H1 (cell line): ENCODE measurements at regions not wholly inside any gene's neighbourhood (a gene's known extent, or its start where the extent isn't known, plus 50 kb on each side); places are given as distances from the start of the nearest gene placed in this dataset.

ENCODE experiments used
- CTCF ChIA-PET: fragments of 300-600 bp; sonication (Branson Sonifier 250); formaldehyde crosslinking; loops from one replicate; lab custom pipeline; 2021; ENCODE audit not compliant: partially characterized antibody; lab: Charles Lee
- POLR2A ChIA-PET: fragments of 300-600 bp; sonication (Branson Sonifier 250); formaldehyde crosslinking; loops from one replicate; lab custom pipeline; 2021; ENCODE audit warnings: inconsistent platforms; ENCODE audit not compliant: partially characterized antibody; lab: Charles Lee
- DNase-seq, 2 experiments: peaks; one replicate each; pipeline versions ENCODE4 v3.0.0 to v3.0.0-alpha.2; 2010 to 2022; ENCODE audit warnings: low spot score in 2 of 2, low read depth in 1 of 2, mixed read lengths in 1 of 2
- FAIRE-seq: peaks from 2 replicates; lab custom pipeline; 2011; peaks lifted over from hg19 to GRCh38; lab: Jason Lieb, UNC
- H2AFZ ChIP-seq: 2 replicates; pipeline ENCODE4 v1.8.1; 2012; ENCODE audit warnings: low read length, inconsistent platforms
- H2AK5ac ChIP-seq: 2 replicates; pipeline ENCODE4 v1.6.1; 2013; ENCODE audit warnings: low read depth, low read length
- H2BK120ac ChIP-seq: replicated peaks from 2 replicates; pipeline ENCODE3; 2013; ENCODE audit warnings: low read depth, low read length, inconsistent platforms
- H2BK12ac ChIP-seq: 2 replicates; pipeline ENCODE4 v1.6.1; 2013; ENCODE audit warnings: low read depth, low read length
- H2BK15ac ChIP-seq: 2 replicates; pipeline ENCODE4 v1.6.1; 2013; ENCODE audit warnings: low read length
- H2BK20ac ChIP-seq: 2 replicates; pipeline ENCODE4 v1.6.1; 2013; ENCODE audit warnings: low read length
- H2BK5ac ChIP-seq: 2 replicates; pipeline ENCODE4 v1.6.1; 2013; ENCODE audit warnings: low read depth, low read length
- H3K14ac ChIP-seq: 2 replicates; pipeline ENCODE4 v1.6.1; 2013; ENCODE audit warnings: inconsistent platforms; ENCODE audit not compliant: insufficient read length
- H3K18ac ChIP-seq: 2 replicates; pipeline ENCODE4 v1.6.1; 2013; ENCODE audit warnings: low read length; ENCODE audit errors: extremely low read depth
- H3K23ac ChIP-seq: 2 replicates; pipeline ENCODE4 v1.6.1; 2013; ENCODE audit warnings: inconsistent platforms; ENCODE audit not compliant: insufficient read length
- H3K23me2 ChIP-seq: 2 replicates; pipeline ENCODE4 v1.6.1; 2013; ENCODE audit warnings: low read depth, low read length
- H3K27ac ChIP-seq: 2 replicates; pipeline ENCODE4 v1.6.1; 2011; ENCODE audit warnings: low read depth, low read length, inconsistent platforms
- H3K27me3 ChIP-seq, 4 experiments: replicated peaks in 1 of 4; 1 replicate in 1 of 4; 2 replicates in 3 of 4; pipeline versions ENCODE4 v1.6.1 to v1.8.1; 2011 to 2013; ENCODE audit warnings: low read length in 3 of 4, mild to moderate bottlenecking in 3 of 4, inconsistent platforms in 2 of 4, mixed read lengths in 2 of 4, moderate library complexity in 1 of 4; ENCODE audit not compliant: control insufficient read depth in 3 of 4, insufficient read depth in 3 of 4; ENCODE audit errors: extremely low read depth in 1 of 4
- H3K36me3 ChIP-seq, 4 experiments: 2 replicates each; pipeline versions ENCODE4 v1.6.1 to v1.8.1; 2011 to 2013; ENCODE audit warnings: mild to moderate bottlenecking in 4 of 4, low read length in 3 of 4, moderate library complexity in 2 of 4, control low read depth in 1 of 4, inconsistent platforms in 1 of 4; ENCODE audit not compliant: insufficient read depth in 4 of 4, control insufficient read depth in 2 of 4
- H3K4ac ChIP-seq: replicated peaks from 2 replicates; pipeline ENCODE3; 2013; ENCODE audit warnings: low read length, low read depth, mixed read lengths, inconsistent platforms; ENCODE audit not compliant: insufficient read length
- H3K4me1 ChIP-seq, 4 experiments: replicated peaks in 1 of 4; 1 replicate in 1 of 4; 2 replicates in 3 of 4; pipeline versions ENCODE4 v1.6.1 to v1.8.1; 2011 to 2013; ENCODE audit warnings: low read length in 3 of 4, inconsistent platforms in 2 of 4, mixed read lengths in 1 of 4; ENCODE audit not compliant: insufficient read depth in 4 of 4, control insufficient read depth in 3 of 4
- H3K4me2 ChIP-seq, 2 experiments: 2 replicates each; pipeline versions ENCODE4 v1.6.1 to v1.8.1; 2011 to 2013; ENCODE audit warnings: low read depth in 2 of 2, low read length in 2 of 2, control low read depth in 1 of 2, inconsistent platforms in 1 of 2, mild to moderate bottlenecking in 1 of 2; ENCODE audit not compliant: insufficient read depth in 1 of 2
- H3K4me3 ChIP-seq, 4 experiments: fragments of 200-600, 300-600 bp in 1 of 4; sonication (generic), shearing (Covaris generic), sonication (Bioruptor Twin) in 1 of 4; 2 replicates each; pipeline versions ENCODE4 v1.5.1 to v1.8.1; 2011 to 2016; ENCODE audit warnings: low read length in 4 of 4, low read depth in 3 of 4, control low read depth in 2 of 4, inconsistent platforms in 2 of 4, mild to moderate bottlenecking in 2 of 4, mixed read lengths in 1 of 4, moderate library complexity in 1 of 4; ENCODE audit not compliant: insufficient read depth in 2 of 4; ENCODE audit errors: extremely low read depth in 1 of 4
- H3K56ac ChIP-seq: replicated peaks from 2 replicates; pipeline ENCODE3; 2013; ENCODE audit warnings: low read depth, mild to moderate bottlenecking, mixed read lengths, low read length, inconsistent platforms; ENCODE audit not compliant: insufficient read length
- H3K79me1 ChIP-seq: 2 replicates; pipeline ENCODE4 v1.6.1; 2013; ENCODE audit warnings: low read depth, low read length, control low read depth
- H3K79me2 ChIP-seq, 2 experiments: 2 replicates each; pipeline versions ENCODE4 v1.6.1 to v1.8.1; 2012 to 2013; ENCODE audit warnings: low read length in 2 of 2, mild to moderate bottlenecking in 2 of 2, inconsistent platforms in 1 of 2; ENCODE audit not compliant: insufficient read depth in 2 of 2, control insufficient read depth in 1 of 2
- H3K9ac ChIP-seq, 4 experiments: replicated peaks in 1 of 4; 1 replicate in 1 of 4; 2 replicates in 3 of 4; pipeline versions ENCODE4 v1.6.1 to v1.8.1; 2011 to 2013; ENCODE audit warnings: low read depth in 3 of 4, low read length in 3 of 4, control low read depth in 2 of 4, mild to moderate bottlenecking in 2 of 4, moderate library complexity in 2 of 4, inconsistent platforms in 1 of 4; ENCODE audit errors: extremely low read depth in 1 of 4
- H3K9me3 ChIP-seq, 2 experiments: 2 replicates each; pipeline versions ENCODE4 v1.6.1 to v1.8.1; 2012 to 2013; ENCODE audit warnings: mild to moderate bottlenecking in 2 of 2, moderate library complexity in 2 of 2, control low read depth in 1 of 2, inconsistent platforms in 1 of 2, low read depth in 1 of 2, low read length in 1 of 2, mixed read lengths in 1 of 2; ENCODE audit not compliant: insufficient read depth in 2 of 2
- H4K20me1 ChIP-seq, 2 experiments: replicated peaks in 1 of 2; 2 replicates each; pipeline versions ENCODE3 to v1.8.1; 2011 to 2013; ENCODE audit warnings: inconsistent platforms in 2 of 2, low read length in 2 of 2, mild to moderate bottlenecking in 1 of 2; ENCODE audit not compliant: insufficient read depth in 2 of 2, control insufficient read depth in 1 of 2
- H4K5ac ChIP-seq: 2 replicates; pipeline ENCODE4 v1.6.1; 2013; ENCODE audit warnings: low read length, low read depth, mixed read lengths, inconsistent platforms; ENCODE audit not compliant: insufficient read length
- H4K8ac ChIP-seq: 2 replicates; pipeline ENCODE4 v1.8.0; 2013; ENCODE audit warnings: mild to moderate bottlenecking, moderate library complexity, low read length, inconsistent platforms; ENCODE audit not compliant: insufficient read depth; ENCODE audit errors: extremely low read depth
- H4K91ac ChIP-seq: replicated peaks from 2 replicates; pipeline ENCODE3; 2013; ENCODE audit warnings: low read length, mixed read lengths, inconsistent platforms; ENCODE audit not compliant: insufficient read length
- BCL11A ChIP-seq, 2 experiments: IDR thresholded peaks; one replicate each; pipeline ENCODE4 v1.6.1; 2011; ENCODE audit warnings: low read depth in 2 of 2, low read length in 2 of 2, mild to moderate bottlenecking in 2 of 2
- CBX5 ChIP-seq: fragments of 300-800, 300-1000 bp; sonication (generic); IDR thresholded peaks from 2 replicates; pipeline ENCODE4 v1.7.1; 2016; ENCODE audit warnings: antibody characterized with exemption, low read length, low read depth
- CREB1 ChIP-seq: IDR thresholded peaks from 2 replicates; pipeline ENCODE4 v1.6.1; 2012; ENCODE audit warnings: inconsistent platforms
- FOSL1 ChIP-seq: IDR thresholded peaks from 2 replicates; pipeline ENCODE4 v1.6.1; 2011; ENCODE audit warnings: mild to moderate bottlenecking, low read depth, low read length, moderate library complexity; ENCODE audit not compliant: insufficient read depth
- JUN ChIP-seq: IDR thresholded peaks from 2 replicates; pipeline ENCODE4 v1.6.1; 2011; ENCODE audit warnings: low read depth, mild to moderate bottlenecking, improper control_type of control experiment, low read length
- JUND ChIP-seq: IDR thresholded peaks from 2 replicates; pipeline ENCODE4 v1.6.1; 2011; ENCODE audit warnings: mild to moderate bottlenecking, improper control_type of control experiment, low read length
- KDM5A ChIP-seq: fragments of 200-600 bp; IDR thresholded peaks from 2 replicates; pipeline ENCODE4 v1.7.1; 2012; ENCODE audit warnings: mild to moderate bottlenecking, low read length, inconsistent platforms, mixed read lengths
- MAFK ChIP-seq: IDR thresholded peaks from 2 replicates; pipeline ENCODE4 v1.6.1; 2012; ENCODE audit warnings: low read depth, mild to moderate bottlenecking, improper control_type of control experiment, low read length
- POU5F1 ChIP-seq: IDR thresholded peaks from 2 replicates; pipeline ENCODE4 v1.6.1; 2011; ENCODE audit warnings: low read depth, mild to moderate bottlenecking, low read length, moderate library complexity
- SP4 ChIP-seq: IDR thresholded peaks from 2 replicates; pipeline ENCODE4 v1.6.1; 2012; ENCODE audit warnings: low read length, inconsistent platforms
- SRF ChIP-seq: IDR thresholded peaks from 2 replicates; pipeline ENCODE4 v1.6.1; 2011; ENCODE audit warnings: mild to moderate bottlenecking, low read depth, low read length, moderate library complexity
- SUZ12 ChIP-seq: fragments of 200-600 bp; sonication (generic); IDR thresholded peaks from 2 replicates; pipeline ENCODE4 v1.6.1; 2012; ENCODE audit warnings: mild to moderate bottlenecking, inconsistent platforms, low read length, moderate library complexity, mixed read lengths
- WGBS, 2 experiments: shearing (Covaris generic) in 1 of 2; methylation state at CpG; one replicate each; pipeline versions ENCODE4 v1.1.6 to v1.1.7; 2013 to 2015; ENCODE audit warnings: low lambda C conversion rate in 2 of 2, mixed read lengths in 2 of 2, inconsistent platforms in 1 of 2, low coverage in 1 of 2, missing lambda C conversion rate in 1 of 2; ENCODE audit not compliant: insufficient replicate concordance in 2 of 2, insufficient coverage in 1 of 2, insufficient read length in 1 of 2; ENCODE audit errors: extremely low coverage in 1 of 2, missing lambda C conversion rate in 1 of 2; 5-methylcytosine and 5-hydroxymethylcytosine counted together
- TF ChIP-seq, protein P1 (sequence below): IDR thresholded peaks from 2 replicates; pipeline ENCODE4 v1.6.1; 2012; ENCODE audit warnings: inconsistent platforms

DNA sequence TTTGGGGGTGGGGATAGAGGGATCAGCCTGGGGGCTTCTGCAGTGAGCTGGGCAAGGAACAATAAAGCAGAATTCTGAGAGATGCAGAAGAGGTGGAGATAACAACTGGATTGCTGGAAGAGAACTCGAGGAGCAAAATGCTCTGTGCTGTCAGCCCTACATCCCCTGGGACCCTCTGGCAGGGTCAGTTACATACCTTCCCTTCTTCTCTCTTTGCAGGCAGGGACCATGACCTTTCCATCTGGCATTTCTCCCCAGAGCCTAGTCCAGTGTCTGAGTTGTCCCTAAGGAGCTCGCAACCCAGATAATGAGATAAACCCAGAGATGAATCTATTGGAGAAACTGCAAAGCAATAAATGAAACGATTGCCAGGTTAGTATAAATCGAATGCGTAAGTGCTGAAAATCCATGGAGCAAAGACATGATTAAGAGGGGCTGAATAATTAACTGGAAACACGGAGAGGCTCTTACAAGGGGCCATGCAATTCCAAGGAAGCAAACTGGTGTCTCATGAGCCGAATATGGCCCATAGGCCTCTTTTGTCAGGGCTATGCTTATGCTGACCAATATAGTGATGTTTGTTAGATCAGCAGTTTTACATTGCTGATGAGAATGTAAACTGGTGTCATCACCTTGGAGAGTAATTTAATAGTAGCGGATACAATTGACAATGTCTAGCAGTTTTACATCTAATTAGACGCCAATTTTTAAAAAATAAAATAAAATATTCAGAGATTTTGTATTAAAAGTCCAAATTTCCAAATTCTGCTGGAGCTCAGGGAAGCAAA is 129.4 kb upstream of the IRX5 start:
- H3K36me3 ChIP-seq: no peaks in the 10 kb centered on the region
- H3K27ac ChIP-seq: no peak overlapping the region
- no peak overlapping the region for H3K4ac ChIP-seq
- H4K20me1 ChIP-seq: no peaks in the 10 kb centered on the region
- ChIA-PET POLR2A (no interaction called here), CTCF (interaction anchor here (0.8 kb wide), 1 partner anchor 10 kb away, joined by 4 read pairs; no protein-coding TSS in a partner anchor)
- no peak overlapping the region for H3K9ac ChIP-seq
- H3K4me2 ChIP-seq: no peak overlapping the region
- H4K8ac ChIP-seq: no peak overlapping the region
- no peak overlapping the region for H2BK20ac ChIP-seq
- H3K79me1 ChIP-seq: no peaks in the 10 kb centered on the region
- H3K9me3 ChIP-seq: 0 out of 4 replicates have a peak, but pooled peaks cover 0 to 5% of the 10 kb centered on the region in 2 experiments
- H3K18ac ChIP-seq: no peak overlapping the region
- no peak overlapping the region for H2AK5ac ChIP-seq
- no peak overlapping the region for H2BK12ac ChIP-seq
- no peak overlapping the region for H3K56ac ChIP-seq
- no peak overlapping the region for H4K91ac ChIP-seq
- DNase-seq: no peak
- H3K4me1 ChIP-seq: peaks cover 0 to 3% (median under 1%) of the 10 kb centered on the region in 4 experiments; a peak in 1 of 7 replicates
- H3K23me2 ChIP-seq: no peaks in the 10 kb centered on the region
- no peak overlapping the region for H2BK5ac ChIP-seq
- H3K79me2 ChIP-seq: no peaks in the 10 kb centered on the region
- H4K5ac ChIP-seq: no peak overlapping the region
- WGBS, 2 experiments: 90% methylated on average over 9 of the region's 9 CpGs; no CpG with 5 or more reads in 1 of the 2 experiments
- H3K27me3 ChIP-seq: no peaks in the 10 kb centered on the region
- H3K23ac ChIP-seq: no peak overlapping the region
- no peak overlapping the region for H3K14ac ChIP-seq
- H2BK120ac ChIP-seq: no peak overlapping the region
- H3K4me3 ChIP-seq: no peak overlapping the region
- H2BK15ac ChIP-seq: no peak overlapping the region
- H2AFZ ChIP-seq: no peak overlapping the region
- FAIRE-seq: no peak
- TF ChIP-seq, protein P1, sequence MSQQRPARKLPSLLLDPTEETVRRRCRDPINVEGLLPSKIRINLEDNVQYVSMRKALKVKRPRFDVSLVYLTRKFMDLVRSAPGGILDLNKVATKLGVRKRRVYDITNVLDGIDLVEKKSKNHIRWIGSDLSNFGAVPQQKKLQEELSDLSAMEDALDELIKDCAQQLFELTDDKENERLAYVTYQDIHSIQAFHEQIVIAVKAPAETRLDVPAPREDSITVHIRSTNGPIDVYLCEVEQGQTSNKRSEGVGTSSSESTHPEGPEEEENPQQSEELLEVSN: no peak
- no peak for TF ChIP-seq KDM5A
- no peak for TF ChIP-seq FOSL1
- TF ChIP-seq CREB1: no peak
- TF ChIP-seq JUN: no peak
- TF ChIP-seq MAFK: no peak
- TF ChIP-seq CBX5: no peak
- TF ChIP-seq JUND: no peak
- TF ChIP-seq POU5F1: no peak
- TF ChIP-seq BCL11A (IDR thresholded peaks at IDR 0.05; ENCODE audit: low read depth in 2 of 2, low read length in 2 of 2): no peak
- no peak for TF ChIP-seq SRF
- no peak for TF ChIP-seq SUZ12
- no peak for TF ChIP-seq SP4
